Ectodermal cell (in vitro differentiated cells): ENCODE measurements at regions not wholly inside any gene's neighbourhood (a gene's known extent, or its start where the extent isn't known, plus 50 kb on each side); places are given as distances from the start of the nearest gene placed in this dataset.

Experiments used
- H3K27ac ChIP-seq: 2 replicates; pipeline ENCODE4 v1.7.0; 2013; ENCODE audit warnings: mild to moderate bottlenecking, low read depth, low read length; ENCODE audit not compliant: insufficient read depth, poor library complexity, severe bottlenecking
- H3K27me3 ChIP-seq: 2 replicates; pipeline ENCODE4 v1.7.0; 2013; ENCODE audit warnings: mild to moderate bottlenecking, low read length; ENCODE audit not compliant: insufficient read depth, control insufficient read depth, poor library complexity, severe bottlenecking
- H3K36me3 ChIP-seq: one replicate; pipeline ENCODE4 v1.7.0; 2013; ENCODE audit warnings: low read length; ENCODE audit not compliant: control insufficient read depth, insufficient read depth
- H3K4me1 ChIP-seq: one replicate; pipeline ENCODE4 v1.7.0; 2013; ENCODE audit warnings: low read length; ENCODE audit not compliant: control insufficient read depth, insufficient read depth
- H3K4me3 ChIP-seq: 2 replicates; pipeline ENCODE4 v1.7.0; 2013; ENCODE audit warnings: low read depth, low read length, control low read depth; ENCODE audit not compliant: insufficient read depth
- H3K9me3 ChIP-seq: 2 replicates; pipeline ENCODE4 v1.7.0; 2013; ENCODE audit warnings: mild to moderate bottlenecking, low read length, moderate library complexity; ENCODE audit not compliant: control insufficient read depth
- WGBS, 2 experiments: methylation state at CpG; one replicate each; pipeline ENCODE4 v1.1.7; 2013; ENCODE audit warnings: missing lambda C conversion rate in 2 of 2; 5-methylcytosine and 5-hydroxymethylcytosine counted together

DNA sequence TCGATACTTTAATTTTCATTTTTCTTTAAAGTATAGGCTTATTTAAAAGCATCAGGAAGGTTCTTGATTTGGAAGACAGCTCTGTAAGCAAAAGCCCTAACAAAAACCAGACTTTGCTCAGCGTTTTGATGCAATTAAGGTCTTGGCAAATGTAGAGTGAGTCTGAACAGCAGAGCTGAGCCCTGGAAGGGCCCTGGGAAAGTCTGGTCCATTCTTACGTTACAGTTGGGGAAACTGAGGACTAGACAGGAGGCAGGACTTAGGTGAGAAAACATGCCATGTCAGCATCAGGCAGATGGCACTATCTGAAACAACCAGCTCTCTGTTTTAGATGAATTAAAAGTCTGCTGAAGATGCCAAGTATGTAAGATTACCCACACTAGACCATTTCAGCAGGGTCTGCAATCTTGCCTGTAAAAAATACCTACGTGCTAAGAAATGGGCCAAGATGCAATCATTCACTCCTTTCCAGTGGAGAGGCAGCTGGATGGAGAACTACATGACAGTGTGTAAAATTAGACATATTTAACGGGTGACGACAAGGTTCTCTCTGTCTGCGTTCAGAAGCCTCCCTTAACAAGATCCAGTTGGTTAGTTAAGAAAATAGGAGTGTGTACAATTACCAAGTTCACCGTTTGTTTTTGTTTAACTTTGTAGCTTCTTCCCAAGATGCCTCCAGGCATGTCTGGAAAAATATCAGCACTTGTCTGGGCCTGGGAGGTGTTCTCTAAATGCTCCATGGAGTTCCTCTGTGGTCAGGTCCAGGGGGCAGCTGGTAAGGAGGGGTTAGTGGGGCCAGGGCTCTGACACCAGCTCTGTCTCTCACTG lies 502.3 kb upstream of the ZMIZ1 start:
- peaks cover 7% of the 10 kb centered on the region for H3K4me1 ChIP-seq
- H3K27me3 ChIP-seq: no peaks in the 10 kb centered on the region
- no peaks in the 10 kb centered on the region for H3K36me3 ChIP-seq
- H3K4me3 ChIP-seq: no peak overlapping the region
- H3K27ac ChIP-seq: no peak overlapping the region
- 94 to 95% methylated on average over 8 of the region's 8 CpGs for WGBS, 2 experiments
- H3K9me3 ChIP-seq: no peaks in the 10 kb centered on the region

DNA sequence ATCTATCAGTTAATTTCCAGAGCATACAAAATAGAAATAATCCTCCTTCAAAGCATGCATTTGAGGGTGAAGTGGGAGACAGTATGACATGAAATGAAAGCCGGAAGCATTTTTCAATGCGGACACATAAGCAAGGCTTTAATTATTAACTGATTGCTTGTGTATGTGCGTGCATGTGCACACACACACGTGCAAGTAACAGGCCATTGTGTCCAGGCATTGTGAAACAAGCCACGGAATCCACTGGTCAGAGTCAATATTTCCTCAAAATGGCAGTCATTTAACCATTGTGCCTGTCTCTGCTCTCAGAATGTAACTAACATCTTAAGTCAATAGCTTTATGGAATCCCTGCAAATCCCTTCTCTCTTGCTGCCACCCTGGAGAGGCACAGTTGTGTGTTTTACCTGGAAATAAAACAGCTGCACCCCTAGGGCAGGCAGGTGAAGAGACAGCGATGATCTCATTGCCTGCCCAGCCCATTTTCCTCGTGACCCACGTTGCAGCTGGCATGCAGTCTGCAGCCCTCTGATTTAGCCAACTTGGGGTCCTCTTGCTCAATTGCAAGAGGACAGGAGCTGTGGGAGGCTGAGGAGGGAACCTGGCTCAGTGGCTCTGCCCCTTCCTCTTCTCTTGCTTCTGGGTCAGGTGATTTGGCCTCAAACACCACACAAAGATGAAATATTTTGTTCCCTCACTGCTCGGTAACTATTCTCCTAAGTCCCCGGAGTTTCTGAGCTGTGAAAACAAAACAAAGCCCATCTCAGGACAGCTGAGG lies 500.9 kb upstream of the ZMIZ1 start:
- H3K4me1 ChIP-seq: peaks cover 7% of the 10 kb centered on the region
- H3K36me3 ChIP-seq: no peaks in the 10 kb centered on the region
- H3K27ac ChIP-seq: no peak overlapping the region
- no peaks in the 10 kb centered on the region for H3K27me3 ChIP-seq
- no peak overlapping the region for H3K4me3 ChIP-seq
- WGBS, 2 experiments: 90 to 91% methylated on average over 10 of the region's 10 CpGs
- H3K9me3 ChIP-seq: no peaks in the 10 kb centered on the region

DNA sequence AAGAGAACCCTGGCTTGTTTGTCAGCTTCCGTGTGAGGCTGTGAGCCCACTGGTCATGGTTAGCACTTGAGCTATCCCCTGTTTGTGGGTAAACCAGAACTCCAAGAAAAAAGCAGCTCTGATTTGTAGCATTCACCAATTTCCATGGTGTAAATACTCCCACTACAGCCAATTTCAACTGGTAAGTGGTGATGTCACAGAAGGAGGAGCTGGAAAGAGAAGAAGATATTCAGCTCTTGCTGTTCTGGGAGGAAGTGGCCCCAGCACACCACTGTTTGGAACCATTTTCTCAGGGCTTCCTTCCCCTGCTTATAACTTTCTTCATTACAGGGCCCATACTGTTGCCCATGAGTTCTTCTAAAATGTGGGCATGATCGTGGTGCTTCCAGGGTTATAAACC lies 500.1 kb upstream of the ZMIZ1 start:
- no peaks in the 10 kb centered on the region for H3K9me3 ChIP-seq
- H3K27ac ChIP-seq: no peak overlapping the region
- H3K27me3 ChIP-seq: no peaks in the 10 kb centered on the region
- H3K4me1 ChIP-seq: peaks cover 7% of the 10 kb centered on the region
- WGBS, 2 experiments: 90 to 94% methylated on average over 2 of the region's 2 CpGs
- no peak overlapping the region for H3K4me3 ChIP-seq
- H3K36me3 ChIP-seq: no peaks in the 10 kb centered on the region

DNA sequence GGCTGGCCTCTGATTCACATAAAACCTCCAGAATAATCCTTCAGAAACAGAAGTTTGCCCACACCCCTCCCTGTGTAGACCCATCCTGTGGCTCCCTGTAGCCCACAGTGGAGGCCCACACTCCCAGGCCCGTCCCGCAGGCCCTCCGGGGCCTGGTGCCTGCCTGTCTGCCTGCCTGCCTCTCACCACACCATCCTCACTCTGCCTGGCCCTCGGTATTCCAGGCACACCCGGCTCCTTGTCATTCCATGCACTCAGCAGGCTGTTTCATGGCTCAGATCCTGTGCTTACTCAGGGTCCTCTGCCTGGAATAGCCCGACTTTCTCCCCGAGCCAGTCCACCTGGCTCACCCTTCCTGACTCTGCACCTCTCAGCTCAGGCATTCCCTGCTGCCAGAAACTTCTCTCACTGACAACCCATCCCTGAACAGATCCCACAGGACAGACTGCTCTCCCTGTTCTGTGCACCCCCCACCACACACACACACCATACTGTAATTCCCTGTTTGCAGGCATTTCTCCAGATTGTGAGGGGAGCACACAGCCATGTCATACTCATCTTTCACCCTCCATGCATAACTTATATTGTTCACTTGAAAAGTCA lies 498.0 kb upstream of the ZMIZ1 start:
- Histone ChIP-seq H3K4me3 (no peak overlapping the region), H3K27ac (no peak overlapping the region), H3K4me1 (peaks cover 7% of the 10 kb centered on the region), H3K9me3 (no peaks in the 10 kb centered on the region), H3K27me3 (no peaks in the 10 kb centered on the region), H3K36me3 (no peaks in the 10 kb centered on the region)
- 83 to 84% methylated on average over 7 of the region's 7 CpGs for WGBS, 2 experiments

DNA sequence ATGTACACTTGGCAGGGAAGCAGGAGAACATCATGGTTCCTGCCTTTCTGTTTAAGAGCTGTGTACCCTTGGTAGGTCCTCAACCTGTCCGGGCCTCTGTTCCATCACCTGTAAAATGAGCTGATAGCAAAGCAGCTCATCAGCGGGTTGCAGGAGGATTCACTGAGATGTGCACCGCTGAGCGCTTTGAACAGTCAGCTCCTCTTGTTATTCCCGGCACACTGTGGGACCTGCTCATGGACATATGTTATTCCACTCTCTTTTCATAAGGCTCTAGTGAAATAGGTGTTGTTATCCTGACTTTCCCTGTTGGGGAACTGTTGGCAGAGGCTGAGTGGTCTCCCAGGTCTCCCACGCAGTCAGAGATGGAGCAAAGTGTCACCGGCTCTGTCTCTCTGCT lies 497.5 kb upstream of the ZMIZ1 start:
- Histone ChIP-seq H3K4me1 (peaks cover 7% of the 10 kb centered on the region), H3K27me3 (no peaks in the 10 kb centered on the region), H3K4me3 (no peak overlapping the region), H3K9me3 (no peaks in the 10 kb centered on the region), H3K36me3 (no peaks in the 10 kb centered on the region), H3K27ac (no peak overlapping the region)
- 94 to 95% methylated on average over 7 of the region's 7 CpGs for WGBS, 2 experiments

DNA sequence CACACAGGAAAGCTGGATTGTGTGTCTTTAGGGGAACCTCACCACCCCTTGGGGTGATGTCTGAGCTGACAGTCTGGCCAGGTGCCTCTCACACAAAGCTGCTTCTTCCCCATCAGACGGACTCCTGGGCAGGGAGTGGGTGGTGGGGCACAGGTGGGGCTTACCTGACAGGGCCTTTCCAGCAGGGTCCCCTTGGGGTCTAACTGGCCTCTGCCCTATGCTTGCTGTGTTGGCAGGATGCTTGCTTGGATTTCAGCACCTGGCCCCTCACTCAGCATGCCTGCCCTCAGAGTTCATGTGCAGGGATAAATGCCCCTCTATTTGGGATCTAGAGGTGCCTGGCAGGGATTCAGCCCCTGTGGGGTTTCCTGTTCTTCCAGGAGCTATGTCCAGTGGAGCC lies 496.9 kb upstream of the ZMIZ1 start:
- H3K27me3 ChIP-seq: no peaks in the 10 kb centered on the region
- H3K36me3 ChIP-seq: no peaks in the 10 kb centered on the region
- no peaks in the 10 kb centered on the region for H3K9me3 ChIP-seq
- H3K27ac ChIP-seq: no peak overlapping the region
- WGBS, 2 experiments: 87 to 88% methylated on average over 1 of the region's 1 CpG
- no peak overlapping the region for H3K4me3 ChIP-seq
- H3K4me1 ChIP-seq: peaks cover 6% of the 10 kb centered on the region

DNA sequence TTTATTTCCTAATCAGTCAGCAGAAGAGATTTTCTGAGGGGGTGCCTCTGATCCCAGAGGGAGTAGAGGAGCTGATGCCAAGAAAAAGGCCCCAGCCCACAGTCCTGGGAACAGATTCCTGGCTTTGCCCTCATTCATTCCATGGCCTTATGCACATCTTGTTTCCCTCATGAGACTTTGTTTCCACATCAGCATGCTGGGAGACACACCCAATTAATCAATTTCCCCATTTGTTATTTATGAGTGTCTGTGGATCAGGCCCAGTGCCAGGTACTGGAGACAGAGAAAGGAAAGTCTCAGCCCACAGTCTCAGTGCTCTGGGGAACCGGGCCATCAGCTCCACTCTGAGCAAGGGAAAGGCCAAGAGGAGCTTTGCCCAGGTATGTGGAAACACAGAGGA lies 496.2 kb upstream of the ZMIZ1 start:
- Histone ChIP-seq H3K4me3 (no peak overlapping the region), H3K27ac (no peak overlapping the region), H3K4me1 (no peaks in the 10 kb centered on the region), H3K27me3 (no peaks in the 10 kb centered on the region), H3K36me3 (no peaks in the 10 kb centered on the region), H3K9me3 (no peaks in the 10 kb centered on the region)
- 91 to 98% methylated on average over 1 of the region's 1 CpG for WGBS, 2 experiments

DNA sequence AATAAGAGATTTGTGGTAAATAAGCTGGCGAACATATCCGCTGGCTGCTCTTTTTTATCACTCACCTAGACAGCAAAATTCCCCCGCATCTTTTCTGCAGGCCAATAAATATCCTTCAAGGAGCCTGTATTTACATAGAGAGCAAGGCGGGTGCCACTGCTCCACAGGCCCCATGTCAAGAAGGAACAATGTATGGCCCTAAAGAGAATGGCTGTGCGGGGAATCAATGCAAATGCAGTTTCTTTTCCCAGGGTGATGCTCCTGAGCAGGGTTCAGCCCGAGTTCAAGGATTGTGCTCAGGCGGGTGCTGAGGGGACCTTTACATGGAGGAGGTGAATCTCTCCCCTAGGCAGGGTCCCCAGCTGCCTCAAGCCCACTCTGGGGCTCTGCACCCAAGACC lies 494.2 kb upstream of the ZMIZ1 start:
- H3K9me3 ChIP-seq: no peaks in the 10 kb centered on the region
- WGBS, 2 experiments: 62 to 73% methylated on average over 6 to 7 of the region's 7 CpGs
- no peaks in the 10 kb centered on the region for H3K27me3 ChIP-seq
- H3K4me1 ChIP-seq: no peaks in the 10 kb centered on the region
- H3K4me3 ChIP-seq: no peak overlapping the region
- no peak overlapping the region for H3K27ac ChIP-seq
- H3K36me3 ChIP-seq: no peaks in the 10 kb centered on the region

DNA sequence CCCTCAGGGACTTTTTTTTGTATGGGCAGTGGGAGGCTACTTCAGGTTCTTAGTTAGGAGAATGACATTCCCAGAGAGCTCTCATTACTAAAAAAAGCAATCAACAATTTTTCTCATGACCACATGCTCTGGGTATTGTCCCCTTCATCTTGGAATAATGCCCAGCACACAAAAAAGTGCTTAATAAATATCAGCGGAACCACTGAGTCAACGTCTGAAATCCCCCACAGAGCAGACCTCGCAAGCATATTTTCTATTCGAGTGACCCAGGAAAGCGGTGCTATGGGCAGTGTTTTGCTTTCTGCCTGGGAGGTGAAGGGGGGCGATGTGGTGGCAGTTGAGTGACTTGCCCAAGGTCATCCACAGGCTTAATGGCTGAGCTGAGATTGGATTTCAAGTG lies 493.4 kb upstream of the ZMIZ1 start:
- no peaks in the 10 kb centered on the region for H3K27me3 ChIP-seq
- no peaks in the 10 kb centered on the region for H3K4me1 ChIP-seq
- H3K9me3 ChIP-seq: no peaks in the 10 kb centered on the region
- no peaks in the 10 kb centered on the region for H3K36me3 ChIP-seq
- H3K27ac ChIP-seq: no peak overlapping the region
- WGBS, 2 experiments: 90 to 93% methylated on average over 6 of the region's 6 CpGs
- no peak overlapping the region for H3K4me3 ChIP-seq

DNA sequence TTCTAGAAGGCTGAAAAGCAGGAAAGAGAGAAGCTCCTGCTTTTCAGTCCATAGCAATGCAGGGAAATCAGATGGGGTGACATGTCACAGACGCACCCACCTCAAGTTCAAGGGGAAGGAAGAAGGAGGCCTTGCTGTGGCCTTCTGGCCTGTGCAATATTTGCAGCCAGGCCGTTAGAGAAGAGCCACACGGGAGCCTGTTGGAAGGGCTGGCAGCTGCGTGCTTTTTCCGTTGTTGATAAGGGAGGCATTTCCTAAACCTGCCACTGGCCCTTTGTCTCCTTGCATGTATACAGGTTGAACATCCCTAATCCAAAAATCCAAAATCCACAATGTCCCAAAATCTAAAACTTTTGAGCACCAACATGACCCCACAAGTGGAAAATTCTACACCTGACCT lies 492.5 kb upstream of the ZMIZ1 start:
- H3K27ac ChIP-seq: no peak overlapping the region
- H3K27me3 ChIP-seq: no peaks in the 10 kb centered on the region
- 89 to 94% methylated on average over 5 of the region's 5 CpGs for WGBS, 2 experiments
- H3K36me3 ChIP-seq: no peaks in the 10 kb centered on the region
- H3K9me3 ChIP-seq: no peaks in the 10 kb centered on the region
- H3K4me3 ChIP-seq: no peak overlapping the region
- no peaks in the 10 kb centered on the region for H3K4me1 ChIP-seq
